ENCODE measurements at regions not wholly inside any gene's neighbourhood (a gene's known extent, or its start where the extent isn't known, plus 50 kb on each side); places are given as distances from the start of the nearest gene placed in this dataset.

- POLR2A ChIA-PET (ENCODE audit: partially characterized antibody) = no interaction called here
- Histone ChIP-seq H3K27me3 (ENCODE audit: insufficient read depth, low read length) (no peaks in the 10 kb centered on the region), H3K9me3 (ENCODE audit: control insufficient read depth in 1 of 2, low read length in 2 of 2) (no peaks in the 10 kb centered on the region), H3K4me1 (ENCODE audit: insufficient read depth, low read length) (no peaks in the 10 kb centered on the region), H3K36me3 (ENCODE audit: insufficient read depth, low read length) (no peaks in the 10 kb centered on the region), H3K4me3 (ENCODE audit: low read length in 2 of 2) (no peak overlapping the region), H3K27ac (ENCODE audit: low read depth, low read length) (no peak overlapping the region)
- Mint-ChIP-seq H3K4me1 (no peaks in the 10 kb centered on the region), H3K9me3 (peaks cover 0 to 20% (median 7%) of the 10 kb centered on the region in 8 donors), H3K27me3 (no peaks in the 10 kb centered on the region), H3K36me3 (no peaks in the 10 kb centered on the region), H3K27ac (no peak overlapping the region), H3K4me3 (no peak overlapping the region)
- CTCF ChIA-PET (ENCODE audit: partially characterized antibody) = no interaction called here
- intact Hi-C loops (cut with micrococcal nuclease) = no loop called here
- no peak for DNase-seq
Measured at GRCh38 chr18:73579698-73580097, 567.9 kb downstream of the FBXO15 start.

- Mint-ChIP-seq H3K27me3 (no peaks in the 10 kb centered on the region), H3K9me3 (peaks cover 0 to 16% (median 5%) of the 10 kb centered on the region in 8 donors), H3K36me3 (no peaks in the 10 kb centered on the region), H3K4me1 (no peaks in the 10 kb centered on the region), H3K27ac (no peak overlapping the region), H3K4me3 (no peak overlapping the region)
- no peaks in the 10 kb centered on the region for H3K4me1 ChIP-seq (ENCODE audit: insufficient read depth, low read length)
- H3K9me3 ChIP-seq (ENCODE audit: control insufficient read depth in 1 of 2, low read length in 2 of 2) = no peaks in the 10 kb centered on the region
- CTCF ChIA-PET (ENCODE audit: partially characterized antibody) = no interaction called here
- H3K4me3 ChIP-seq (ENCODE audit: low read length in 2 of 2) = no peak overlapping the region
- no peak for DNase-seq
- no peak overlapping the region for H3K27ac ChIP-seq (ENCODE audit: low read depth, low read length)
- no peaks in the 10 kb centered on the region for H3K36me3 ChIP-seq (ENCODE audit: insufficient read depth, low read length)
- POLR2A ChIA-PET (ENCODE audit: partially characterized antibody) = no interaction called here
- intact Hi-C loops (cut with micrococcal nuclease) = no loop called here
- no peaks in the 10 kb centered on the region for H3K27me3 ChIP-seq (ENCODE audit: insufficient read depth, low read length)
Measured at GRCh38 chr18:73577365-73577764, 570.3 kb downstream of the FBXO15 start.

GRCh38 chr18:73563901-73564472, 583.6 kb downstream of the FBXO15 start:
- H3K27ac ChIP-seq (ENCODE audit: low read depth, low read length) = no peak overlapping the region
- H3K36me3 ChIP-seq (ENCODE audit: insufficient read depth, low read length) = no peaks in the 10 kb centered on the region
- DNase-seq = no peak
- Mint-ChIP-seq H3K27ac (no peak overlapping the region), H3K9me3 (peaks cover 0 to 8% (median 4%) of the 10 kb centered on the region in 8 donors), H3K27me3 (no peaks in the 10 kb centered on the region), H3K4me1 (no peaks in the 10 kb centered on the region), H3K4me3 (no peak overlapping the region), H3K36me3 (no peaks in the 10 kb centered on the region)
- no peaks in the 10 kb centered on the region for H3K27me3 ChIP-seq (ENCODE audit: insufficient read depth, low read length)
- H3K4me3 ChIP-seq (ENCODE audit: low read length in 2 of 2) = no peak overlapping the region
- intact Hi-C loops (cut with micrococcal nuclease) = no loop called here
- H3K4me1 ChIP-seq (ENCODE audit: insufficient read depth, low read length) = no peaks in the 10 kb centered on the region
- ChIA-PET POLR2A (ENCODE audit: partially characterized antibody) (no interaction called here), CTCF (ENCODE audit: partially characterized antibody) (no interaction called here)
- H3K9me3 ChIP-seq (ENCODE audit: control insufficient read depth in 1 of 2, low read length in 2 of 2) = no peaks in the 10 kb centered on the region

- H3K36me3 Mint-ChIP-seq = no peaks in the 10 kb centered on the region
- H3K4me1 Mint-ChIP-seq = no peaks in the 10 kb centered on the region
- H3K9me3 Mint-ChIP-seq = peaks cover 0 to 8% (median 4%) of the 10 kb centered on the region in 8 donors
- no peaks in the 10 kb centered on the region for H3K27me3 Mint-ChIP-seq
- Histone ChIP-seq H3K36me3 (ENCODE audit: insufficient read depth, low read length) (no peaks in the 10 kb centered on the region), H3K4me1 (ENCODE audit: insufficient read depth, low read length) (no peaks in the 10 kb centered on the region), H3K27me3 (ENCODE audit: insufficient read depth, low read length) (no peaks in the 10 kb centered on the region), H3K4me3 (ENCODE audit: low read length in 2 of 2) (no peak overlapping the region), H3K9me3 (ENCODE audit: control insufficient read depth in 1 of 2, low read length in 2 of 2) (no peaks in the 10 kb centered on the region), H3K27ac (ENCODE audit: low read depth, low read length) (no peak overlapping the region)
- CTCF ChIA-PET (ENCODE audit: partially characterized antibody) = no interaction called here
- no peak overlapping the region for H3K4me3 Mint-ChIP-seq
- H3K27ac Mint-ChIP-seq = no peak overlapping the region
- intact Hi-C loops (cut with micrococcal nuclease) = no loop called here
- DNase-seq = no peak
- POLR2A ChIA-PET (ENCODE audit: partially characterized antibody) = no interaction called here
Measured at GRCh38 chr18:73563345-73563744, 584.3 kb downstream of the FBXO15 start.

GRCh38 chr18:73556904-73557303, 590.7 kb downstream of the FBXO15 start:
- H3K4me1 ChIP-seq (ENCODE audit: insufficient read depth, low read length) = no peaks in the 10 kb centered on the region
- Mint-ChIP-seq H3K4me3 (no peak overlapping the region), H3K27ac (no peak overlapping the region), H3K4me1 (no peaks in the 10 kb centered on the region), H3K36me3 (no peaks in the 10 kb centered on the region), H3K27me3 (no peaks in the 10 kb centered on the region), H3K9me3 (peaks cover 0 to 13% (median 2%) of the 10 kb centered on the region in 8 donors)
- ChIA-PET CTCF (ENCODE audit: partially characterized antibody) (no interaction called here), POLR2A (ENCODE audit: partially characterized antibody) (no interaction called here)
- no peak overlapping the region for H3K27ac ChIP-seq (ENCODE audit: low read depth, low read length)
- H3K27me3 ChIP-seq (ENCODE audit: insufficient read depth, low read length) = no peaks in the 10 kb centered on the region
- no peak for DNase-seq
- no peaks in the 10 kb centered on the region for H3K9me3 ChIP-seq (ENCODE audit: control insufficient read depth in 1 of 2, low read length in 2 of 2)
- no peaks in the 10 kb centered on the region for H3K36me3 ChIP-seq (ENCODE audit: insufficient read depth, low read length)
- no peak overlapping the region for H3K4me3 ChIP-seq (ENCODE audit: low read length in 2 of 2)
- intact Hi-C loops (cut with micrococcal nuclease) = no loop called here

GRCh38 chr18:73552171-73552570, 595.5 kb downstream of the FBXO15 start:
- Mint-ChIP-seq H3K4me3 (no peak overlapping the region), H3K4me1 (no peaks in the 10 kb centered on the region), H3K9me3 (peaks cover 0 to 6% (median 2%) of the 10 kb centered on the region in 8 donors), H3K27ac (no peak overlapping the region), H3K27me3 (no peaks in the 10 kb centered on the region), H3K36me3 (no peaks in the 10 kb centered on the region)
- H3K36me3 ChIP-seq (ENCODE audit: insufficient read depth, low read length) = no peaks in the 10 kb centered on the region
- ChIA-PET POLR2A (ENCODE audit: partially characterized antibody) (no interaction called here), CTCF (ENCODE audit: partially characterized antibody) (no interaction called here)
- no peaks in the 10 kb centered on the region for H3K9me3 ChIP-seq (ENCODE audit: control insufficient read depth in 1 of 2, low read length in 2 of 2)
- no peak for DNase-seq
- no peak overlapping the region for H3K27ac ChIP-seq (ENCODE audit: low read depth, low read length)
- no peaks in the 10 kb centered on the region for H3K4me1 ChIP-seq (ENCODE audit: insufficient read depth, low read length)
- H3K4me3 ChIP-seq (ENCODE audit: low read length in 2 of 2) = no peak overlapping the region
- no peaks in the 10 kb centered on the region for H3K27me3 ChIP-seq (ENCODE audit: insufficient read depth, low read length)
- intact Hi-C loops (cut with micrococcal nuclease) = no loop called here

- no peak overlapping the region for H3K27ac ChIP-seq (ENCODE audit: low read depth, low read length)
- Mint-ChIP-seq H3K4me3 (no peak overlapping the region), H3K36me3 (no peaks in the 10 kb centered on the region), H3K27me3 (no peaks in the 10 kb centered on the region), H3K4me1 (no peaks in the 10 kb centered on the region), H3K27ac (no peak overlapping the region), H3K9me3 (peaks cover 0 to 8% (median 2%) of the 10 kb centered on the region in 8 donors)
- ChIA-PET POLR2A (ENCODE audit: partially characterized antibody) (no interaction called here), CTCF (ENCODE audit: partially characterized antibody) (no interaction called here)
- H3K4me1 ChIP-seq (ENCODE audit: insufficient read depth, low read length) = no peaks in the 10 kb centered on the region
- H3K4me3 ChIP-seq (ENCODE audit: low read length in 2 of 2) = no peak overlapping the region
- no peaks in the 10 kb centered on the region for H3K9me3 ChIP-seq (ENCODE audit: control insufficient read depth in 1 of 2, low read length in 2 of 2)
- intact Hi-C loops (cut with micrococcal nuclease) = no loop called here
- no peak for DNase-seq
- no peaks in the 10 kb centered on the region for H3K36me3 ChIP-seq (ENCODE audit: insufficient read depth, low read length)
- no peaks in the 10 kb centered on the region for H3K27me3 ChIP-seq (ENCODE audit: insufficient read depth, low read length)
Measured at GRCh38 chr18:73551211-73551610, 596.4 kb downstream of the FBXO15 start.

- Mint-ChIP-seq H3K4me1 (no peaks in the 10 kb centered on the region), H3K27ac (no peak overlapping the region), H3K36me3 (no peaks in the 10 kb centered on the region), H3K9me3 (peaks cover 0 to 7% (median 5%) of the 10 kb centered on the region in 8 donors), H3K4me3 (no peak overlapping the region), H3K27me3 (no peaks in the 10 kb centered on the region)
- Histone ChIP-seq H3K4me3 (ENCODE audit: low read length in 2 of 2) (no peak overlapping the region), H3K4me1 (ENCODE audit: insufficient read depth, low read length) (no peaks in the 10 kb centered on the region), H3K27me3 (ENCODE audit: insufficient read depth, low read length) (no peaks in the 10 kb centered on the region), H3K9me3 (ENCODE audit: control insufficient read depth in 1 of 2, low read length in 2 of 2) (no peaks in the 10 kb centered on the region), H3K27ac (ENCODE audit: low read depth, low read length) (no peak overlapping the region), H3K36me3 (ENCODE audit: insufficient read depth, low read length) (no peaks in the 10 kb centered on the region)
- POLR2A ChIA-PET (ENCODE audit: partially characterized antibody) = no interaction called here
- CTCF ChIA-PET (ENCODE audit: partially characterized antibody) = interaction anchor here (1.3 kb wide), 1 partner anchor 23 kb away, joined by 3 read pairs; no protein-coding TSS in a partner anchor
- no peak for DNase-seq
- intact Hi-C loops (cut with micrococcal nuclease) = no loop called here
Measured at GRCh38 chr18:73549236-73549635, 598.4 kb downstream of the FBXO15 start.

All from CD4-positive, alpha-beta memory T cell (primary cell).